Neutrophil (primary cell): ENCODE measurements at regions not wholly inside any gene's neighbourhood (a gene's known extent, or its start where the extent isn't known, plus 50 kb on each side); places are given as distances from the start of the nearest gene placed in this dataset.

Experiments used
- H3K27ac ChIP-seq: fragments of 200-600 bp; sonication (generic); 2 replicates; pipeline ENCODE4 v1.5.1; 2016; ENCODE audit warnings: mild to moderate bottlenecking, moderate library complexity
- H3K27me3 ChIP-seq: fragments of 200-600 bp; sonication (generic); 2 replicates; pipeline ENCODE4 v1.6.0; 2016; ENCODE audit warnings: mild to moderate bottlenecking
- H3K36me3 ChIP-seq: fragments of 200-600 bp; sonication (generic); 2 replicates; pipeline ENCODE4 v1.5.1; 2017
- H3K4me1 ChIP-seq, 2 experiments: fragments of 200-600 bp in 1 of 2; sonication (generic) in 1 of 2; 1 replicate in 1 of 2; 2 replicates in 1 of 2; pipeline versions ENCODE4 v1.5.1 to v1.6.1; 2013 to 2016; ENCODE audit warnings: low read depth in 1 of 2, low read length in 1 of 2, mild to moderate bottlenecking in 1 of 2, moderate library complexity in 1 of 2; ENCODE audit not compliant: control insufficient read depth in 1 of 2, insufficient read depth in 1 of 2
- H3K4me3 ChIP-seq, 2 experiments: fragments of 200-600 bp in 1 of 2; sonication (generic) in 1 of 2; 1 replicate in 1 of 2; 2 replicates in 1 of 2; pipeline ENCODE4 v1.5.1; 2013 to 2016; ENCODE audit warnings: low read depth in 1 of 2, low read length in 1 of 2, mild to moderate bottlenecking in 1 of 2, moderate library complexity in 1 of 2
- H3K9me3 ChIP-seq: fragments of 200-600 bp; sonication (generic); 2 replicates; pipeline ENCODE4 v1.5.1; 2016
- TF ChIP-seq, protein P1 (sequence below): fragments of 200-600 bp; sonication (generic); IDR thresholded peaks from 2 replicates; pipeline ENCODE4 v1.5.1; 2016; ENCODE audit warnings: antibody characterized with exemption

GRCh38 chr4:29309050-29309449 is 1411.1 kb upstream of the PCDH7 start:
- H3K4me1 ChIP-seq, result no peaks in the 10 kb centered on the region
- H3K36me3 ChIP-seq, result no peaks in the 10 kb centered on the region
- no peak overlapping the region for H3K4me3 ChIP-seq
- no peak overlapping the region for H3K27ac ChIP-seq
- H3K9me3 ChIP-seq, result no peaks in the 10 kb centered on the region
- TF ChIP-seq, protein P1, sequence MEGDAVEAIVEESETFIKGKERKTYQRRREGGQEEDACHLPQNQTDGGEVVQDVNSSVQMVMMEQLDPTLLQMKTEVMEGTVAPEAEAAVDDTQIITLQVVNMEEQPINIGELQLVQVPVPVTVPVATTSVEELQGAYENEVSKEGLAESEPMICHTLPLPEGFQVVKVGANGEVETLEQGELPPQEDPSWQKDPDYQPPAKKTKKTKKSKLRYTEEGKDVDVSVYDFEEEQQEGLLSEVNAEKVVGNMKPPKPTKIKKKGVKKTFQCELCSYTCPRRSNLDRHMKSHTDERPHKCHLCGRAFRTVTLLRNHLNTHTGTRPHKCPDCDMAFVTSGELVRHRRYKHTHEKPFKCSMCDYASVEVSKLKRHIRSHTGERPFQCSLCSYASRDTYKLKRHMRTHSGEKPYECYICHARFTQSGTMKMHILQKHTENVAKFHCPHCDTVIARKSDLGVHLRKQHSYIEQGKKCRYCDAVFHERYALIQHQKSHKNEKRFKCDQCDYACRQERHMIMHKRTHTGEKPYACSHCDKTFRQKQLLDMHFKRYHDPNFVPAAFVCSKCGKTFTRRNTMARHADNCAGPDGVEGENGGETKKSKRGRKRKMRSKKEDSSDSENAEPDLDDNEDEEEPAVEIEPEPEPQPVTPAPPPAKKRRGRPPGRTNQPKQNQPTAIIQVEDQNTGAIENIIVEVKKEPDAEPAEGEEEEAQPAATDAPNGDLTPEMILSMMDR, result no peak
- H3K27me3 ChIP-seq, result no peaks in the 10 kb centered on the region

DNA sequence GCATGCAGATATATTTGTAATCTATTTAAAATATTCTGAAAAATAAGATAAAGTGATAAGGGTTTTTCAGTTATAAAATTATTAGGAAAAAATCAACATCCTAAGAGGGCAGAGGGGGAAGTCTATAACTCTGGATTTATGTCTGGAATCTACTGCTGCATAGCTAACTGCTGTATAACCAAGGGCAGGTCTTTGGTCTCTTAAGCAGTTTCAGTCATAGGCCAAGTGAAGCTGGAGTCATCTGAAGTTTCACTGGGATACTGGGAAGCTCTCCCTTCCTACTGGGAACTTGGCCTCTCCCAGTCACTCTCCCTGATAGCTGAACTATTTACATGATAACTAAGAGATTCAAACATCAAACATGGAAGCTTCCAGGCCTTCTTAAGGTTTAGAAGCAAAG is 1409.9 kb upstream of the PCDH7 start:
- TF ChIP-seq, protein P1, result no peak
- no peaks in the 10 kb centered on the region for H3K4me1 ChIP-seq

DNA sequence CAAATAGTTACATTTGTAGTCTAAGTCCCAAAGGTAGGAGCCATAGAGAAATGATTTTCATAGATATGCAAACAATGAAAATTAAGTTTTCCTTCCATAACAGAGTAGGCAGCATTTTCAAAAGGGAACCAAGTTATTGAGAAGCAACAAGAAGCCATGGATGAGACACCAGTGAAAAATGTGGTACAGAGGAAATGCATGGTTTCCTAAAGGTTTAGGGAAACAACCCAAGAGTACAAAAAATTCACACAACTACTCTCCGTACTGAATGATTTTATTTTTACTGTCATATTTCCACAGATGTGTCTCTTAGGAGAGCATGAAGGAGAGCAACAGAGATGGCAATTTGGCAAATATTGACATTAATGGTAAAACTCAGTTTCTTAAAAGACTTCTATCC is 1408.9 kb upstream of the PCDH7 start:
- H3K4me1 ChIP-seq, result no peaks in the 10 kb centered on the region
- no peaks in the 10 kb centered on the region for H3K9me3 ChIP-seq
- no peak overlapping the region for H3K27ac ChIP-seq
- H3K27me3 ChIP-seq, result no peaks in the 10 kb centered on the region
- TF ChIP-seq, protein P1, result no peak
- no peak overlapping the region for H3K4me3 ChIP-seq
- no peaks in the 10 kb centered on the region for H3K36me3 ChIP-seq

More for the DNA sequence above, 1409.9 kb upstream of the PCDH7 start:
- no peaks in the 10 kb centered on the region for H3K36me3 ChIP-seq
- H3K27ac ChIP-seq, result no peak overlapping the region
- H3K9me3 ChIP-seq, result no peaks in the 10 kb centered on the region
- H3K4me3 ChIP-seq, result no peak overlapping the region
- no peaks in the 10 kb centered on the region for H3K27me3 ChIP-seq

DNA sequence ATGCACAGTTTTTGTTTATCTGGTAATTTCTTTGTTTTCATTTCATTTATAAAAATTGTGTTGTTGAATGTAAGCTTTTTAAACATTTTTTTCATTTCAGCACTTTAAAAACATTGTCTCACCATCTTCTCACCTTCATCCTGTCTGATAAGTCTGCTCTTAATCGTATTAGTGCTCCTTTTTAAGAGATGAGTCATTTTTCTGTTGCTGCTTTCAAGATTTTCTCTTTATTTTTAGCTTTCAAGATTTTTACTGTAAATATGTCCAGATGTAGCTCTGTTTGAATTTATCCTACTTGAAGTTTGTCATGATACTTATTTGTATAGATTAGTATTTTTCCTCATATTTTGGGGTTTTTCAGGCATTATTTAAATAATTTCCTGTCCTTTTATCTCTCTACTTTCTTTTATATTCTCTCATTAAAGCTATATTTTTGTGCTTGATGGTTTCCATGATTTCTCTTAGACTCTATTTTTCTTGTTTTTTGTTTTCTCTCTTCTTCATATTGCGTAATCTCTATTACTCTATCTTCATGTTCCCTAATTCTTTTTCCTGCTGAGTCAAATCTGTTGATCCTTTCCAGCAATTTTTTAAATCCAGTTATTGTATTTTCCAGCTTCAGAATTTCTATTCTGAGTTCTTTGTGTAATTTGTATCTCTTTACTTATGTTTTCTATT is 1400.4 kb upstream of the PCDH7 start:
- no peaks in the 10 kb centered on the region for H3K27me3 ChIP-seq
- H3K9me3 ChIP-seq, result no peaks in the 10 kb centered on the region
- H3K4me3 ChIP-seq, result no peak overlapping the region
- H3K4me1 ChIP-seq, result no peaks in the 10 kb centered on the region
- H3K36me3 ChIP-seq, result no peaks in the 10 kb centered on the region
- TF ChIP-seq, protein P1, result no peak
- H3K27ac ChIP-seq, result no peak overlapping the region

DNA sequence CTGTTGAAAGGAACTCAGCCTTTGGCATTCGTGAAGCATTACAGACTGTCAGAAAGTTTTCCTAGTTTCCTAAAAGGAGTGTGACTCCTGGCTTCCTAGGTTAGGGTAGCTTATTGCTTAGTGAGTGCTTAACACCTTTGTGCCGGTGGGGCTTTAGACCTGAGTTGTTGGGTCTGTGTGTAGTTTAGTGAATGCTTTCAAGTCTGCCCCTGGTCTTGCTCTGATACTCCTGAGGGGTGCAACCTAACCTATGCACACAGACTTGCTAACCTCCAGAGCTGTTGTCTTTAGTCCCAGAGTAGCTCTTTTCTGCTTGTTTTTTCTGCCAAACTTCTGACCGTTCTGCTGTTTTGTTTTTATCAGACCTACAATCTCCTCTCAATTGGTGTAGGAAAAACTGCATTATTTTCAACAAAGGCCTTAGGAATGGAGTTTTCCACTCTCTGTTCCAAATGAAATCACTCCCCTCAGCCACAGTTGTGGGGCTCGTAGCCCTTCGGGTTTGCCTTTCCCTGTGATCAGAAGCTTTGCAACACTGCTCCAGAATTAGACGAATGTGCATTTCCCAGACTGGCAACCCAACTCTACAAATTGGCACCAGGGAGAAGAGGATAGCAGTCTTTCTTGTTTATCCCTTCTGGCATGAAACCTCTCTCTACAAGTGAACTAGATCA is 1399.1 kb upstream of the PCDH7 start:
- TF ChIP-seq, protein P1, result no peak
- H3K4me1 ChIP-seq, result no peaks in the 10 kb centered on the region
- no peaks in the 10 kb centered on the region for H3K36me3 ChIP-seq
- no peak overlapping the region for H3K4me3 ChIP-seq
- H3K27me3 ChIP-seq, result no peaks in the 10 kb centered on the region
- no peak overlapping the region for H3K27ac ChIP-seq
- H3K9me3 ChIP-seq, result no peaks in the 10 kb centered on the region
